Stimulated activated CD8-positive, alpha-beta memory T cell treated with anti-CD3 and anti-CD28 coated beads, Interleukin-2, amount 100 ng/mL, for 48 hours (primary cell): ENCODE measurements at regions not wholly inside any gene's neighbourhood (a gene's known extent, or its start where the extent isn't known, plus 50 kb on each side); places are given as distances from the start of the nearest gene placed in this dataset.

Experiments used
- DNase-seq, 2 donors: peaks; one replicate each; pipeline ENCODE4 v3.0.0-alpha.2; 2020; ENCODE audit warnings: low read depth in 2 of 2

- DNase-seq: no peak
These were observed 103.6 kb downstream of the PALM2AKAP2 start for GRCh38 chr9:109883623-109884022.

GRCh38 chr9:109886041-109886440 is 106.0 kb downstream of the PALM2AKAP2 start:
- DNase-seq: no peak

GRCh38 chr9:109886617-109887016 is 106.6 kb downstream of the PALM2AKAP2 start:
- DNase-seq: no peak

GRCh38 chr9:109887079-109887478 is 107.1 kb downstream of the PALM2AKAP2 start:
- DNase-seq: no peak

GRCh38 chr9:109888695-109889094 is 108.7 kb downstream of the PALM2AKAP2 start:
- DNase-seq: no peak

- no peak for DNase-seq
These were observed 109.5 kb downstream of the PALM2AKAP2 start for GRCh38 chr9:109889456-109889855.

GRCh38 chr9:109893241-109893640 is 113.2 kb downstream of the PALM2AKAP2 start:
- DNase-seq: no peak

GRCh38 chr9:109894473-109894872 is 114.5 kb downstream of the PALM2AKAP2 start:
- DNase-seq: no peak

- DNase-seq: peak in 1 of 2 donors; percentile 17
These were observed 115.1 kb downstream of the PALM2AKAP2 start for GRCh38 chr9:109894921-109895758.

GRCh38 chr9:109901201-109901600 is 121.2 kb downstream of the PALM2AKAP2 start:
- DNase-seq: no peak

- DNase-seq: peak in 1 of 2 donors; percentile 14
These were observed 123.6 kb downstream of the PALM2AKAP2 start for GRCh38 chr9:109903515-109904138.

- no peak for DNase-seq
These were observed 124.7 kb downstream of the PALM2AKAP2 start for GRCh38 chr9:109904666-109905065.

GRCh38 chr9:109905472-109905871 is 125.5 kb downstream of the PALM2AKAP2 start:
- DNase-seq: no peak

- no peak for DNase-seq
These were observed 126.9 kb downstream of the PALM2AKAP2 start for GRCh38 chr9:109906766-109907382.

GRCh38 chr9:109907400-109907799 is 127.4 kb downstream of the PALM2AKAP2 start:
- DNase-seq: no peak

GRCh38 chr9:109907810-109908458 is 127.9 kb downstream of the PALM2AKAP2 start:
- DNase-seq: no peak

- no peak for DNase-seq
These were observed 128.7 kb downstream of the PALM2AKAP2 start for GRCh38 chr9:109908459-109909390.

GRCh38 chr9:109910671-109911518 is 130.9 kb downstream of the PALM2AKAP2 start:
- DNase-seq: no peak

- DNase-seq: no peak
These were observed 132.1 kb downstream of the PALM2AKAP2 start for GRCh38 chr9:109912082-109912582.
